HepG2 (cell line): ENCODE measurements at regions not wholly inside any gene's neighbourhood (a gene's known extent, or its start where the extent isn't known, plus 50 kb on each side); places are given as distances from the start of the nearest gene placed in this dataset.

Source experiments
- ATAC-seq: fragments of 200-7000 bp; cut with Tn5 transposase; 3 replicates; pipeline ENCODE4 v1.9.1; 2020; ENCODE audit warnings: mild to moderate bottlenecking, moderate library complexity
- BruUV-seq: library from RNA; stranded (reverse); fragments of 400-500 nt; replicated peaks from 2 replicates; lab custom pipeline; 2021; lab: Mats Ljungman, UMichigan
- CTCF ChIA-PET: fragments of 300-600 bp; formaldehyde crosslinking; extraction: SDS; loops from one replicate; lab custom pipeline; 2021; ENCODE audit warnings: low total read pairs, inconsistent platforms, low intra/inter-chr PET ratio; lab: Yijun Ruan, JAX
- POLR2A ChIA-PET: fragments of 350-600 bp; sonication (Branson Sonifier 250); formaldehyde crosslinking; loops from one replicate; lab custom pipeline; 2020; ENCODE audit warnings: antibody characterized with exemption, inconsistent platforms; lab: Yijun Ruan, JAX
- DNase-seq: peaks from one replicate; pipeline ENCODE4 v3.0.0-alpha.2; 2015; ENCODE audit warnings: low spot score
- FAIRE-seq: peaks from 3 replicates; lab custom pipeline; 2011; peaks lifted over from hg19 to GRCh38; lab: Jason Lieb, UNC
- H2AFZ ChIP-seq: one replicate; pipeline ENCODE4 v1.6.1; 2011; ENCODE audit warnings: low read length, inconsistent platforms
- H3K27ac ChIP-seq: fragments of 300-600 bp; 3 replicates; pipeline ENCODE4 v1.8.0; 2011; ENCODE audit warnings: mixed run types, mild to moderate bottlenecking, mixed read lengths, low read length, inconsistent platforms; ENCODE audit not compliant: insufficient read depth; ENCODE audit errors: extremely low read length
- H3K27me3 ChIP-seq, 2 experiments: fragments of 200-600 bp in 1 of 2; 2 replicates in 1 of 2; 3 replicates in 1 of 2; pipeline versions ENCODE4 v1.6.0 to v1.8.0; 2011; ENCODE audit warnings: low read length in 2 of 2, mild to moderate bottlenecking in 2 of 2, moderate library complexity in 2 of 2, inconsistent platforms in 1 of 2; ENCODE audit not compliant: insufficient read depth in 2 of 2, control insufficient read depth in 1 of 2
- H3K36me3 ChIP-seq, 2 experiments: fragments of 200-600 bp in 1 of 2; replicated peaks in 1 of 2; 2 replicates in 1 of 2; 3 replicates in 1 of 2; pipeline versions ENCODE4 v1.5.1 to v1.8.0; 2011; ENCODE audit warnings: low read length in 2 of 2, inconsistent platforms in 1 of 2; ENCODE audit not compliant: insufficient read depth in 2 of 2, control insufficient read depth in 1 of 2
- H3K4me1 ChIP-seq: 2 replicates; pipeline ENCODE4 v1.5.1; 2012; ENCODE audit warnings: low read length, inconsistent platforms; ENCODE audit not compliant: insufficient read depth
- H3K4me2 ChIP-seq: 2 replicates; pipeline ENCODE4 v1.6.0; 2011; ENCODE audit warnings: low read depth, low read length, inconsistent platforms
- H3K4me3 ChIP-seq, 3 experiments: fragments of 200-600 bp in 1 of 3; sonication (generic), shearing (Covaris generic) in 1 of 3; replicated peaks in 1 of 3; 2 replicates each; pipeline ENCODE4 v1.5.1; 2011 to 2016; ENCODE audit warnings: low read length in 3 of 3, inconsistent platforms in 2 of 3, low read depth in 2 of 3, mild to moderate bottlenecking in 2 of 3, control low read depth in 1 of 3, mixed read lengths in 1 of 3; ENCODE audit not compliant: insufficient read depth in 1 of 3
- H3K79me2 ChIP-seq: one replicate; pipeline ENCODE4 v1.6.1; 2011; ENCODE audit warnings: low read length, inconsistent platforms; ENCODE audit not compliant: insufficient read depth
- H3K9ac ChIP-seq: 2 replicates; pipeline ENCODE4 v1.6.0; 2011; ENCODE audit warnings: mild to moderate bottlenecking, low read depth, low read length, inconsistent platforms; ENCODE audit not compliant: insufficient read depth
- H3K9me3 ChIP-seq: 2 replicates; pipeline ENCODE4 v1.5.1; 2012; ENCODE audit warnings: mild to moderate bottlenecking, low read length
- H4K20me1 ChIP-seq: 2 replicates; pipeline ENCODE4 v1.6.0; 2011; ENCODE audit warnings: inconsistent platforms, mild to moderate bottlenecking, low read length, moderate library complexity; ENCODE audit not compliant: insufficient read depth
- FOXA3 ChIP-seq: IDR thresholded peaks from 2 replicates; pipeline ENCODE4 v1.6.1; 2016; ENCODE audit warnings: missing genetic modification reagents, missing compliant biosample characterization
- MBNL3 ChIP-seq: fragments of 250-450 bp; sonication (Bioruptor Pico); conservative IDR thresholded peaks from 2 replicates; pipeline ENCODE4 v1.8.0; 2022; ENCODE audit warnings: mild to moderate bottlenecking, inconsistent platforms
- SMC3 ChIP-seq: IDR thresholded peaks from 2 replicates; pipeline ENCODE4 v1.6.1; 2011; ENCODE audit warnings: low read length, improper control_type of control experiment
- ZNF569 ChIP-seq: sonication (generic); formaldehyde crosslinking; IDR thresholded peaks from 2 replicates; pipeline ENCODE4 v1.5.0; 2020; ENCODE audit warnings: mild to moderate bottlenecking, missing genetic modification reagents, moderate library complexity, borderline replicate concordance
- ZNF639 ChIP-seq: conservative IDR thresholded peaks from 2 replicates; pipeline ENCODE4 v1.6.1; 2018; ENCODE audit warnings: missing genetic modification reagents
- WGBS: methylation state at CpG from one replicate; pipeline ENCODE4 v1.1.6; 2017; ENCODE audit warnings: low lambda C conversion rate; 5-methylcytosine and 5-hydroxymethylcytosine counted together
- in situ Hi-C: cut with HindIII; loops from 2 replicates; pipeline ENCODE4 v1.10.0; 2017; ENCODE audit warnings: low pct_unique_long_range_greater_than_20kb; ENCODE audit not compliant: extremely low pct_ligation_motif_present
- intact Hi-C: fragments of 100-400 bp; cut with micrococcal nuclease; formaldehyde crosslinking; loops from one replicate; pipeline ENCODE4 v1.10.0; 2022; ENCODE audit not compliant: unreplicated experiment

- TF ChIP-seq ZNF639 (CRISPR knock-in tag) (no peak), FOXA3 (CRISPR knock-in tag) (no peak)
Observed at GRCh38 chr20:50335866-50336265, 145.2 kb downstream of the CEBPB start (continued).

DNA sequence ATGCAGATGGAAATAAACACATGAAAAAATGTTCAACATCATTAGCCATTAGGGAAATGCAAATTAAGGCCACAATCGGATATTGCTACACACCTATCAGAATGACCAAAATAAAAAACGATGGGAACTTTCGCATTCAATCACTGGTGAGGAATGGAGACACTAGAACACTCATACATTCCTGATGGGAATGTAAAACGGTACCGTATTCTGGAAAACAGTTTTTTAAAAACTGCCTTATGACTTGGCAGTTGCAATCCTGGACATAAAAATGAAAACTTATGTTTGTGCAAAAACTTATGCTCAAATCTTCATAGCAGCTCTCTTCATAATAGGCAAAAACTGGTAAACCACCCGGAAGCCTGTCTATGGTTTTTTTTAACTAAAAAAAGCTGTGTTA is 146.0 kb downstream of the CEBPB start:
- H3K27ac ChIP-seq = no peak overlapping the region
- no peaks in the 10 kb centered on the region for H3K79me2 ChIP-seq
- H3K4me1 ChIP-seq = peaks cover 58% of the 10 kb centered on the region
- H3K4me2 ChIP-seq = no peak overlapping the region
- FAIRE-seq (no peak), ATAC-seq (no peak), DNase-seq (no peak)
- no peak overlapping the region for H2AFZ ChIP-seq
- no TSS peak for BruUV-seq
- POLR2A ChIA-PET = no interaction called here
- in situ Hi-C loops (no loop called here), intact Hi-C loops (no loop called here)
- 61% methylated on average over 6 of the region's 6 CpGs for WGBS
- no peak for TF ChIP-seq ZNF569 (CRISPR knock-in tag)
- no peak for TF ChIP-seq SMC3
- TF ChIP-seq MBNL3 = no peak
- no peak overlapping the region for H3K9ac ChIP-seq
- H3K27me3 ChIP-seq = peaks cover 1 to 31% of the 10 kb centered on the region in 2 experiments; a peak in 3 of 5 replicates
- no peak overlapping the region for H3K4me3 ChIP-seq
- H3K9me3 ChIP-seq = no peaks in the 10 kb centered on the region
- CTCF ChIA-PET = no interaction called here
- H4K20me1 ChIP-seq = no peaks in the 10 kb centered on the region
- H3K36me3 ChIP-seq = no peaks in the 10 kb centered on the region
